ENCODE measurements at regions not wholly inside any gene's neighbourhood (a gene's known extent, or its start where the extent isn't known, plus 50 kb on each side); places are given as distances from the start of the nearest gene placed in this dataset.
"Not testable (repeated sequence)": the region's sequence is repeated elsewhere in the genome, so short reads cannot be mapped to it uniquely, and the experiment has no call there.

- DNase-seq (ENCODE audit: low read depth), result no peak
Measured at GRCh38 chr2:220347626-220348025, 720.2 kb downstream of the SLC4A3 start.

DNA sequence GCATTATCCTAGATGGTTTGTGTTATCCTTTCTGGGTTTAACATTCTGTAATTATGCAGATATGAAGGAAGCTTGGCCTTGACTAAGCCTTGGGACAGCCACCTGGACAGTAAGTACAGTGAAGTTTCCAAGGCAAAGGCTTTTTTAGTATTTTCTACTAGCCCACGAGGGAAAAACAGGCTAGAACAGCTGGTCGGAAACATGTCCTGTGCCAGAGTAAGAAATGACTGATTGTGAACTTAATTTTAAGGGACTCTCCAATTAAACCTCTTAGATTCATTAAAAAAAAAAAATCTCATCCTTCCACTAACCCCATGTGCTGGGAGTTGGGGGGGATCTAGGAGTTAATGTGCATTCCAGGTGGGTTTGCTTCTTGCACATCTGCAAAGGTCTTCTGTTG lies 720.8 kb downstream of the SLC4A3 start:
- no peak for DNase-seq (ENCODE audit: low read depth)

GRCh38 chr2:220353897-220354296 lies 726.5 kb downstream of the SLC4A3 start:
- no peak for DNase-seq (ENCODE audit: low read depth)

- no peak for DNase-seq (ENCODE audit: low read depth)
Measured at GRCh38 chr2:220356076-220356475, 728.6 kb downstream of the SLC4A3 start.

- DNase-seq (ENCODE audit: low read depth), result no peak
Measured at GRCh38 chr2:220365023-220365422, 737.6 kb downstream of the SLC4A3 start.

GRCh38 chr2:220366765-220367164 lies 739.3 kb downstream of the SLC4A3 start:
- no peak for DNase-seq (ENCODE audit: low read depth)

DNA sequence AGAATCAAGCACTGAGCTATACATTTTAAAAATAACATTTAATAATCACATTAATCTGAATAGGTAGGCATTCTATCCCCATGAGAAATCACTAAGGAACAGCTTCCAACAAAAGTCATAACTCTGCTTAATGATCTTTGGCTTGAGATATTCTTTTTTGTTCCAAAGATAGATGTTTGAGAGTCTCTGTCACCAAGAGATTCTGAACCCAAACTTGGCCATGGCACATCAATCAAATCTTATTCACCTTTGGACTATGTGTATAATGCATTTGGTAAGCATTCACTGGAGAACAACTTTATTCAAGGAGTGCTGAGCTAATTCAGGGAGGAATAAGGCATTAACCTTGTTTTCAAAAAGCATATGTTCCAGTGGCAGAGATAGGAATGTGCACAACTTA lies 743.3 kb downstream of the SLC4A3 start:
- DNase-seq (ENCODE audit: low read depth), result no peak

DNA sequence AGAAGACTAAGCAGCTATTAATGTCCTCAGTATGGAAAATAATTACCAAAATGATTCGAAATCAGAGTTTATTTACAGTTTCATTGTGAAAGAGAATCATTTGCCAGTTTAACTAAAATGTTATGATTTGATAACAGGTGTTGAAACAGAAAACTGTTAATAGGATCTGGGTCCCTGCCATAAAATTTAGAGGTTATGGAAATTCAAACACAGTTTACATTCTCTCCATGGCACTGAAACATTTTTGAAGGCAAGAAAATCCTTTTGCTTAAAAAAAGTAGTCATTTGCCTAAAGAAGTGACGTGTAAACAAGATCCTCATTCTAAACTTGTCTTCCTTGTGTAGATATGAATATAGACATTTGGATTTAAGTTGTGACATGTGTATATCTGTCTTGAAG lies 743.8 kb downstream of the SLC4A3 start:
- DNase-seq (ENCODE audit: low read depth), result no peak

DNA sequence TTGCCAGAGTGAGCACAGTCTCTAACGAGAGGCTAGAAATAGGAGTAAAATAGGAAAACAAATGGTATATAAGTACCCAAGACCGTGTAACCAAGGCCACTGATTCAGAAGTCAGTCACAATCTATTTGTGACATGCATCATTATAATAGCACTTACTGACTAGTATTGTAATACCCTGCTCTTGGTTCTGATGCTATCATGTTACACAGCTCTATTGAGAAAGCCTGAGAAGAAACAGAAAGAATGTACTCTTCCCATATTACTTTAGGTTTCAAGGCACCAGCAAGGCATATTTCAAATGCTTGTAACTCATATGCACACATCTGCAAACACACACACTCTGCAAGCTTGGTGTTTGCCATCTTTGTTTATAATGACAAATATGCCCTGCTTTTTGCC lies 746.4 kb downstream of the SLC4A3 start:
- no peak for DNase-seq (ENCODE audit: low read depth)

DNA sequence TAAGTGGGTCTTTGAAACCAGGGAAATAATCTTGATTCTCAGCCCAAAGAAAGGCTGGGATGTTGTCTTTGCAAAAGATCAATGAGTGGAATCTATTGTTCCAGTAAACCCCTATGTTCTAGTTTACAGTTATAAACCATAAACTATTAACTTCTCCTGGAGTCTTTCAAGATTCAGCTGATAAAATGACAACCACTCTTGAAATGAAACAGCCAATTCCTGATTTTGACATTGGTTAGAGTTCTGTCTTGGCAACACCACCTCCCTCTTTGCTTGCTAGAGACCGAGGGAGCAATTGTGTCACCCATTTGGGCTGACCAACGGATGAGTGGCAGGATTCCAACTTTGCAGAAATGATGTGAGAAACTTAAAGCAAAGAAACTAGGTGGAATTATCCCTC lies 746.9 kb downstream of the SLC4A3 start:
- DNase-seq (ENCODE audit: low read depth), result no peak

DNA sequence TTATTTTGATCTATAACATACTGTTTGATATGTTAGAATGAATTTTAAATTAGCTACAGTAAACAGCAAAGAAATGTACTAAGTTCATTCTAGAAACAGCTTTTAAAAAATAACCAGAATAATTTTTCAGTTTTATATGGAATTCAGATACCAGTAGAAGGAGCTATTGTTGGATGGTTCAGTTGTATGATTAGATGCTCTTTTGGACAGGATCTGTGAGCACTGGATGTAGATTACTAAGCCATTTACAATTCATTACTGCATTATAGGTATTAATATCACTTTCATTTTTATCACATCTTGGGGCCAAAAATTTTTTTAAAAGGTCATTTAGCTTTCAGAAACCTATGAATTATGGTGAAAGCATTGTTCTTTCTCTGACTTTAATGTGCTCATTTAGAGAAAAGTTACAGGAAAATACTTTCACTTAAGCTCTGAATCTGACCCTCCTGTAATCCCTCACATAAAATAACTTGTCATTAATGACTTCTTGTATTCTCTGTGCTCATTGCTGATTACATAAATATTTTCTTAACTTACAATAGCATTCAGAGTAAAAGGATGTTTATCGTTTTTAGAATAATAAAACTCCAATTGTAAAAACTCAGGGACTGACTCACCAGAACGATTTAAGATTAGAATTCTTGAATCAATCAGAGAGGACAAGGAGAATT lies 750.2 kb downstream of the SLC4A3 start:
- DNase-seq (ENCODE audit: low read depth), result no peak

DNA sequence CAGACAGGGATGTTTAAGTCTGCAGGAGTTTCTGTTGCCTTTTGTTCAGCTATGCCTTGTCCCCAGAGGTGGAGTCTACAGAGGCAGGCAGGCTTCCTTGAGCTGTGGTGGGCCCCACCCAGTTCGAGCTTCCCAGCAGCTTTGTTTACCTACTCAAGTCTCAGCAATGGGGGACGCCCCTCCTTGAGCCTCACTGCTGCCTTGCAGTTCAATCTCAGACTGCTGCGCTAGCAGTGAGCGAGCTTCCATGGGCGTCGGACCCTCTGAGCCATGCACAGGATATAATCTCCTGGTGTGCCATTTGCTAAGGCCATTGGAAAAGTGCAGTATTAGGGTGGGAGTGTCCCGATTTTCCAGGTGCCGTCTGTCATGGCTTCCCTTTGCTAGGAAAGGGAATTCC lies 760.3 kb downstream of the SLC4A3 start:
- not testable (repeated sequence) for DNase-seq (ENCODE audit: low read depth)

DNA sequence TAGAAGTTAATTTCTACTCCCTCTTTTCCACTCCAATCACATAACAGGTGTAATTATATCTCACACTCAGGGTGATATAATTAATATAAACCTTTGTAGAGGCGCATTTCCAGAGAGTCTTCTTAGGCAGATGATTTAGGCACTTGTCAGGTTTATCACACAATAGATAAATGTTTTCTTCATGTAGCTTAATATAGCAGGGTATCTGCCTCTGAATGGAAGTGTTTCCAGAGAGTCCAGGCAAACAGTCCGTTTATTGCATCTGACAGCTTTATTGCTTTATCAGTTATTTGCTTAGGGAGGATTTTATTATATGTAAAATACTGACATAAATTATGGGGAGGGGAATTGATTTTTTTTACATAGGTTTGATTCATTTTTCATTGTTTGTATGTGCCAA lies 766.3 kb downstream of the SLC4A3 start:
- DNase-seq (ENCODE audit: low read depth), result no peak

GRCh38 chr2:220394433-220394832 lies 767.0 kb downstream of the SLC4A3 start:
- no peak for DNase-seq (ENCODE audit: low read depth)

DNA sequence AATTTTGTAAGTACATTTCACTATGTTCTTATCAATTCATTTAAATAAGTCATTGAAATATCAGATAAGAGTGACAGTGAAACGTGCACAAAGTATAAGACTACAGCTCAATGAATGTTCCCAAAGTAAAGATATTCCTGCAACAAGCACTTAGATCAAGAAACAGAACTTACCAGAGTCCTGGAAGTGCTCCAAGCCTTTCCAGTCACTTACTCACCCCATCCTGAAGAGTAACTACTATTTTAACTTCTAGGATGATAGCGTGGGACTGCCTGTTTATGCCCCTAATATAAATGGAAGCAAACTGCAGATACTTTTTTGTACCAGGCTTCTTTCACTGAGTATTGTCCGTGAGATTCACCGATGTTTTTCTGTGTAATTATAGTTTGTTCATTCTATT lies 768.9 kb downstream of the SLC4A3 start:
- no peak for DNase-seq (ENCODE audit: low read depth)

DNA sequence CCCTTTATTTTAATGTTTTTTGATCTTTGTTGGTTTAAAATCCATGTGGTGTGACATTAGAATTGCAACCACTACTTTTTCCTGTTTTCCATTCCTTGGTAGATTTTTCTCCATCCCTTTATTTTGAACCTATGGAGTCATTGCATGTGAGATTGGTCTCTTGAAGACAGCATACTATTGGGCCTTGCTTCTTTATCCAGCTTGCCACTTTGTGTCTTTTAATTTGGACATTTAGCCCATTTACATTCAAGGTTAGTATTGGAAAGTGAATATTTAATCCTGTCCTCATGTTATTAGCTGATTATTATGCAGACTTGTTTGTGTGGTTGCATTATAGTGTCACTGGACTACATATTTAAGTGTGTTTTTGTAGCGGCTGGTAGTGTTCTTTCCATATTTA lies 782.9 kb downstream of the SLC4A3 start:
- no peak for DNase-seq (ENCODE audit: low read depth)

DNA sequence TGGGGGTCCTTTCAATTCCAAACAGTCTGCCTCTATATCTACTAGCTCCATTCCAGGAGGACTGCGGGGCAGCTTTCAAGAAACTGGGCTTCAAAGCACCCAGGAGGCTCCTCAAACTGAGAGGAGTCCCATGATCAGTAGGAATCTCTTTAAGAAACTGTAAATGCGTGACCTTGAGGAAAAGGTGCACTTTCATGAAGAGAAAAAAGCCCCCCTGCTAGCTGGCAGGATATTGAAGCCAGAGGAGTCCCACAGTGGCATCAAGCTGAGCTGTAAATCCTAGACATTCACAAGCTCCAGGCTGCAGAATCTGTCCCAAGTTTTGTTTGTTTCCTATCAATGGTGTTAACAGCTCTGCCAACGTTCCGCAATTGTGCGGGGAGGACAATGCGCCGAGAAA lies 790.1 kb downstream of the SLC4A3 start:
- no peak for DNase-seq (ENCODE audit: low read depth)

- DNase-seq (ENCODE audit: low read depth), result no peak
Measured at GRCh38 chr2:220419647-220420046, 792.2 kb downstream of the SLC4A3 start.

DNA sequence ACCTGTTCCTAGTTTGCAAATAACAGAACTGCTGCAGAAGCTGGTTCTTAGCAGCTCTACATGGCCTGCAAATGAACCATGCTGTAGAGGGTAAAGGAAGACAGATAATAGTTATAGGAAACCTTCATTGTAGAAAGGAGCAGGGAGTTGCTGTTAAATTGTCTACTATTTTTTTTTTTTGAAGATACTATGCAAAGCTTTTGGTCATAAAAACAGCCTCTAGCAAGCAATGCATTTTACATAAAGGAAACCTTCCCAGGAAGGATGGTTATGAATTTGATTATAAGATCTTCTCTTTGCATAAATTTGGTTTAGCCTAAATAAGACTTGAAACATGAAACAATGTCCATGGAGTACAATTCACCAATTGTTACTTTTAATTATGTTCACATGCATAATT lies 793.4 kb downstream of the SLC4A3 start:
- no peak for DNase-seq (ENCODE audit: low read depth)

- DNase-seq (ENCODE audit: low read depth), result no peak
Measured at GRCh38 chr2:220422676-220423075, 795.2 kb downstream of the SLC4A3 start.

GRCh38 chr2:220424561-220424960 lies 797.1 kb downstream of the SLC4A3 start:
- DNase-seq (ENCODE audit: low read depth), result no peak

- no peak for DNase-seq (ENCODE audit: low read depth)
Measured at GRCh38 chr2:220432645-220433044, 805.2 kb downstream of the SLC4A3 start.

DNA sequence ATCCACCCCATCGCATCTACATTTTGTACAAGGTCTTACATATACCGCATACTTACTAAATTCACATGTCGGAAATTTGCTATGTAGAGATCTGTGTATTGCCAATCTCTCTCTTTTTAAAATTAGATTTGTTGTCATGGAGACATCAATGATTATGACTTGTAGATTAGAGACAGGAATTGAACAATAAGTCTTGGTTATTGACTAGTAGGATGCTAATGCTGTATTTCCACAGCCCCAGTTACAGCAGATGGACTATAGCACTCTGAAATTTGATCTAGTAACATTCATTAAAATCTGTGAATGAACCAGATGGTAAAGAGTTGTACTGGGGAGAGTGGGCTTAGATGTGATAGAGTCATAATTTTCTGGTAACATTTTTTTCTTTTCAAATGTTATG lies 805.7 kb downstream of the SLC4A3 start:
- no peak for DNase-seq (ENCODE audit: low read depth)

DNA sequence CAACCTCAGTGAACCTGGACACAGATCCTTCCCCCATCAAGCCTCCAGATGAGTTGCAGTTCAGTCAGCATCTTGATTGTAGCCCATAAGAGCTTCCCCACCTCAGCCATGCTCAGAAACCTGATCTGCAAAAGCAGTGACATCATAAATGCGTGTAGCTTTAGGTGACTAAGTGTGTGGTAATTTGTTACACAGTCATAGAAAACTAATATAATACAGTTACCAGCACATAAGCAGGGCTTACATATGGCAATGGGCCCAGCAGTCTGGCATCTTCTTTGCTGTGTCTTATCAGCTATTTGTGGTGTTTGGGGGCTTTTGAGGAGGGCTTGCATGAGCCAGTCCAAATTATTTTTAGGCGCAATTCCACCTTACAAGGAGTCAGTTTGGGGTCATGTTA lies 807.0 kb downstream of the SLC4A3 start:
- no peak for DNase-seq (ENCODE audit: low read depth)

- DNase-seq (ENCODE audit: low read depth), result no peak
Measured at GRCh38 chr2:220437938-220438337, 810.5 kb downstream of the SLC4A3 start.
